ENCODE measurements at regions not wholly inside any gene's neighbourhood (a gene's known extent, or its start where the extent isn't known, plus 50 kb on each side); places are given as distances from the start of the nearest gene placed in this dataset.

DNA sequence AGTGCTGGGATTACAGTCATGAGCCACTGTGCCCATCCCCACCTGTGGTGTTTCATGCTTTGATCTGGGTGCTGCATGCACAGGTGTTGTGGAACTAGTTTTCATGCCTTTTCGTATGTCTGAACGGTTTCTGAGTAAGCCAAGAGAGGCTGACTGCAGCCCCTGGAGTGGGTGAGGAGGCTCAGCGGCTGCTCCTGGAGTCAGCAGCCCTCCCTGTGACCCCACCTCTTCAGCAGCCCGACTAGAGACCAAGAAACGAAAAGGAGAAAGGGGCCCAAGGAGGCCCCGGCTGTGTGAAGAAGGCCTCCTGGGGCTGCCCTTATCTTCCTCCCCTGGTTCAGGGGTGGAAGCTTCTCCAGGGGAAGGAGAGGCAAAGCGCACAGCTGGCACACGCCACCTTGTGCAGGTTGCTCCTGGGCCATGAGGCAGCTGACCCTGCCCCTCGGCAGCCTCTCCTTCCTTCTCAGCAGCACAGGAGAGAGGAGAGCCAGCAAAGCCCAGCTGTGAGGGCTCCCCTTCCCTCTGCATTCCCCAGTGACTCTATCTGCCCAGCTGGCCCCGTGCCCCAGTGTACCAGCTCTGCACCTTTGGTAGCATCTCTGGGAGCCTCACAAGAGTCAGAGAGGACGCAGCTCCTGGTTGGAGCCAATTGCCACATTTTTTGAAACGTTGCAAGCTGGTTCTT lies 182.5 kb upstream of the HS6ST1 start:
- Histone ChIP-seq H3K36me3 (ENCODE audit: insufficient read depth in 1 of 2, low read depth in 1 of 2) (no peaks in the 10 kb centered on the region), H3K4me1 (no peaks in the 10 kb centered on the region), H3K27ac (no peak overlapping the region), H3K27me3 (ENCODE audit: insufficient read depth in 3 of 3, low read length in 2 of 3) (no peaks in the 10 kb centered on the region), H3K4me3 (no peak overlapping the region), H3K9me3 (no peaks in the 10 kb centered on the region)
- DNase-seq (no peak), ATAC-seq (no peak)
- WGBS, 3 donors, result 73 to 76% (median 73%) methylated on average over 12 of the region's 12 CpGs
- no peak for TF ChIP-seq CTCF (IDR thresholded peaks at IDR 0.05)
- intact Hi-C loops (cut with DNase I), result no loop called here

DNA sequence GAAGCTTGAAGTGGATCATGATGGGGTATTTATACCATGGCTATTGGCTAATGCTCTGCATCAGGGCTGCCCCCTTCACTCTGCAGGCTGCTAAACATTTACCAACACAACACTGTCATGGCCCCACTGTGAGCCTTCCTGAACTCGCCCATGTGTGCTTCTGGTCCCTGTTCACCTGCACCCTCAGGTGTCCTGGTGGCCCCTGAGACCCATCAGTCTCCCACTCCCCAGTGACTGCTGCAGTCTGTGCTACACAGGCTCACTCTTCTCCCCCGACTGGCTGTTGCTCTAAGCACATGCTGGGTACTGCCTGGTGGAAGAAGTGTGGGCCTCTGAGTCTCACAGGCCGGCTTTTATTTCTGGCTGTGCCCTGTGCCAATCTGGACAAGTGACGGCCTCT lies 183.0 kb upstream of the HS6ST1 start:
- ATAC-seq, result no peak
- no peak overlapping the region for H3K27ac ChIP-seq
- no peak for DNase-seq
- no peaks in the 10 kb centered on the region for H3K27me3 ChIP-seq (ENCODE audit: insufficient read depth in 3 of 3, low read length in 2 of 3)
- H3K4me3 ChIP-seq, result no peak overlapping the region
- intact Hi-C loops (cut with DNase I), result no loop called here
- 64 to 86% (median 73%) methylated on average over 4 of the region's 4 CpGs for WGBS, 3 donors
- H3K4me1 ChIP-seq, result no peaks in the 10 kb centered on the region
- TF ChIP-seq CTCF (IDR thresholded peaks at IDR 0.05), result no peak
- H3K36me3 ChIP-seq (ENCODE audit: insufficient read depth in 1 of 2, low read depth in 1 of 2), result no peaks in the 10 kb centered on the region
- H3K9me3 ChIP-seq, result no peaks in the 10 kb centered on the region

DNA sequence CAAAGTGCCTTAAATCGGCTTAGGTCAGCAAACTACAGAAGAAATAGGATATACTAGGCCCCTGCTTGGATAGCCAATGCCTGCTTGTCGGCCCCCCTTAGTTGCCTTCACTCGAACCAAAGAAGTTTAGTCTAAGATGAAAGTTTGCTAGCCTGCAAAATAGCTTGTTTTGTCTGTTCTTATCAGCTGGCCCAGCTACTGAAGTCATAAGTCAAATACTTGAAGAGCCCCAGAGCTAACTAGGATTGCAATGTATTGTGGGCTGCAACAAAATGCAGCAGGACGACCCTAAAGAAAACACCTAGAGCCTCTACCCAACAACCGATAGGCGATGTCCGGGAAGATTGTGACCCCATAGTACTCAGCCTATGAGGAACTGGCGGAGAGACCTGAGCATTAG lies 183.5 kb upstream of the HS6ST1 start:
- intact Hi-C loops (cut with DNase I), result no loop called here
- Histone ChIP-seq H3K27me3 (ENCODE audit: insufficient read depth in 3 of 3, low read length in 2 of 3) (no peaks in the 10 kb centered on the region), H3K36me3 (ENCODE audit: insufficient read depth in 1 of 2, low read depth in 1 of 2) (no peaks in the 10 kb centered on the region), H3K27ac (no peak overlapping the region), H3K9me3 (no peaks in the 10 kb centered on the region), H3K4me3 (no peak overlapping the region), H3K4me1 (no peaks in the 10 kb centered on the region)
- WGBS, 3 donors, result 93 to 97% (median 96%) methylated on average over 8 of the region's 8 CpGs
- TF ChIP-seq CTCF (IDR thresholded peaks at IDR 0.05), result no peak
- no peak for DNase-seq
- ATAC-seq, result no peak

DNA sequence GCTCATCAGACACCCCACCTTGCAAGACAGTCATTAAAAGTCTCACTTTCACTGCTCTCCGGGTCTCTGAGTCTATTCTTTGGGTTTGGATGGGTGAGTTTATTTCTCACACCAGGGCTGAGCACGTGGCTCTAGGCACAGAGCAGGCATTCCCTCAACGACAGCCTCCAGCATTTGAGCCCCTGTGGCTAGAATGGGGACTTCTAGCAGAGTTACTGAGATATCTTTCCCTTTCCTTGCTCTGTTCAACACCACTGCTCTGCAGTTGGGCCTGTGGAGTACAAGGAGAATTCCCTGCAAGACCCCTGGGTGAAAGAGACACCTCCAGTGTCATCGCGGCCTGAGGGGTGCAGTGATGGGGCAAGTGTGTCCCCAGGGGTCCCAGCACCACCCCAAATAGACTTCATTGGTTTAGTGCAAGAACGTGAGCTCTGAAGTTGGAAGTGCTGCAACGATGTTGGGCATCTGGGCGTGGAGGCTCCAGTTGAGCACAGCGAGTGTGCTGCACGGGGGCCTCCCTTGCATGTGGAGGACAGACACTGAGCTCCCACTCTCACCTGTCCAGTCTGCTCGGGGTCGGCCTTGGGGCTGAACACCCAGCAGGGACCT lies 184.1 kb upstream of the HS6ST1 start:
- Histone ChIP-seq H3K27ac (no peak overlapping the region), H3K4me3 (no peak overlapping the region), H3K4me1 (no peaks in the 10 kb centered on the region), H3K9me3 (no peaks in the 10 kb centered on the region), H3K27me3 (ENCODE audit: insufficient read depth in 3 of 3, low read length in 2 of 3) (no peaks in the 10 kb centered on the region), H3K36me3 (ENCODE audit: insufficient read depth in 1 of 2, low read depth in 1 of 2) (no peaks in the 10 kb centered on the region)
- intact Hi-C loops (cut with DNase I), result no loop called here
- ATAC-seq (no peak), DNase-seq (no peak)
- WGBS, 3 donors, result 94 to 96% (median 96%) methylated on average over 12 of the region's 12 CpGs
- TF ChIP-seq CTCF (IDR thresholded peaks at IDR 0.05), result no peak

Measured in psoas muscle (tissue), 7 donors.